SU-DHL-6 (cell line): ENCODE measurements at regions not wholly inside any gene's neighbourhood (a gene's known extent, or its start where the extent isn't known, plus 50 kb on each side); places are given as distances from the start of the nearest gene placed in this dataset.
"Not testable (repeated sequence)": the region's sequence is repeated elsewhere in the genome, so short reads cannot be mapped to it uniquely, and the experiment has no call there.

Source experiments
- H2AFZ ChIP-seq: fragments of 200-600 bp; sonication (generic); 2 replicates; pipeline ENCODE4 v1.6.1; 2014; ENCODE audit warnings: low read depth, mild to moderate bottlenecking, moderate library complexity, mixed read lengths, antibody characterized with exemption, low read length; ENCODE audit not compliant: severe bottlenecking
- H3F3A ChIP-seq: fragments of 200-600 bp; shearing (Covaris generic); 2 replicates; pipeline ENCODE4 v1.6.0; 2016; ENCODE audit warnings: antibody characterized with exemption, mild to moderate bottlenecking; ENCODE audit not compliant: insufficient read depth
- H3K27ac ChIP-seq: fragments of 200-600 bp; sonication (generic); 2 replicates; pipeline ENCODE4 v1.5.1; 2016; ENCODE audit warnings: low read depth, mild to moderate bottlenecking, low read length, moderate library complexity, mixed read lengths
- H3K27me3 ChIP-seq: fragments of 200-600 bp; sonication (generic), shearing (Covaris generic); 2 replicates; pipeline ENCODE4 v1.6.0; 2014; ENCODE audit warnings: mild to moderate bottlenecking, low read length
- H3K36me3 ChIP-seq: fragments of 200-600 bp; sonication (generic); 2 replicates; pipeline ENCODE4 v1.6.1; 2014; ENCODE audit warnings: mild to moderate bottlenecking, low read length, mixed read lengths
- H3K4me2 ChIP-seq: fragments of 300-600, 200-600 bp; shearing (Covaris generic), sonication (generic); 2 replicates; pipeline ENCODE4 v1.6.0; 2014; ENCODE audit warnings: low read length, low read depth, mild to moderate bottlenecking; ENCODE audit not compliant: poor library complexity, severe bottlenecking
- H3K4me3 ChIP-seq: fragments of 200-600 bp; sonication (generic); 2 replicates; pipeline ENCODE4 v1.5.1; 2014; ENCODE audit warnings: antibody characterized with exemption, low read length, mild to moderate bottlenecking, mixed read lengths; ENCODE audit not compliant: insufficient read depth, poor library complexity, severe bottlenecking
- H3K79me2 ChIP-seq: fragments of 200-600 bp; sonication (generic); 2 replicates; pipeline ENCODE4 v1.6.1; 2014; ENCODE audit warnings: mild to moderate bottlenecking, low read length, moderate library complexity; ENCODE audit not compliant: insufficient read depth
- H3K9ac ChIP-seq: fragments of 200-600 bp; sonication (generic); 2 replicates; pipeline ENCODE4 v1.7.0; 2014; ENCODE audit warnings: mild to moderate bottlenecking, low read length
- H3K9me2 ChIP-seq: fragments of 200-600 bp; sonication (generic); replicated peaks from 2 replicates; pipeline ENCODE4 v1.6.1; 2014; ENCODE audit warnings: low read length; ENCODE audit not compliant: insufficient read depth
- H3K9me3 ChIP-seq: fragments of 200-600 bp; sonication (generic); 2 replicates; pipeline ENCODE4 v1.6.1; 2014; ENCODE audit warnings: low read length, mixed read lengths; ENCODE audit not compliant: insufficient read depth
- H4K20me1 ChIP-seq: fragments of 200-600 bp; sonication (generic); 2 replicates; pipeline ENCODE4 v1.6.1; 2014; ENCODE audit warnings: low read depth, mild to moderate bottlenecking, antibody characterized with exemption, low read length, moderate library complexity, mixed read lengths
- CTCF ChIP-seq: fragments of 200-600 bp; sonication (generic); IDR thresholded peaks from one replicate; pipeline ENCODE4 v1.5.1; 2017; ENCODE audit warnings: antibody characterized with exemption, mild to moderate bottlenecking, low read length, moderate library complexity; ENCODE audit not compliant: insufficient read depth, poor library complexity, severe bottlenecking
- EZH2phosphoT487 ChIP-seq: fragments of 200-600 bp; sonication (generic), shearing (Covaris generic); conservative IDR thresholded peaks from 2 replicates; pipeline ENCODE4 v1.6.1; 2018; ENCODE audit warnings: mild to moderate bottlenecking, antibody characterized with exemption, low read length, moderate library complexity, mixed read lengths

- Histone ChIP-seq H3K4me3 (no peak overlapping the region), H3K9ac (no peak overlapping the region), H3F3A (no peaks in the 10 kb centered on the region), H3K27me3 (no peaks in the 10 kb centered on the region), H3K27ac (no peak overlapping the region), H2AFZ (no peak overlapping the region), H3K4me2 (no peak overlapping the region), H3K79me2 (no peaks in the 10 kb centered on the region), H3K9me2 (no peaks in the 10 kb centered on the region), H3K36me3 (no peaks in the 10 kb centered on the region), H4K20me1 (no peaks in the 10 kb centered on the region), H3K9me3 (no peaks in the 10 kb centered on the region)
- no peak for TF ChIP-seq CTCF
- no peak for TF ChIP-seq EZH2phosphoT487
Measured at GRCh38 chr3:162710332-162711112, 1213.9 kb downstream of the OTOL1 start.

DNA sequence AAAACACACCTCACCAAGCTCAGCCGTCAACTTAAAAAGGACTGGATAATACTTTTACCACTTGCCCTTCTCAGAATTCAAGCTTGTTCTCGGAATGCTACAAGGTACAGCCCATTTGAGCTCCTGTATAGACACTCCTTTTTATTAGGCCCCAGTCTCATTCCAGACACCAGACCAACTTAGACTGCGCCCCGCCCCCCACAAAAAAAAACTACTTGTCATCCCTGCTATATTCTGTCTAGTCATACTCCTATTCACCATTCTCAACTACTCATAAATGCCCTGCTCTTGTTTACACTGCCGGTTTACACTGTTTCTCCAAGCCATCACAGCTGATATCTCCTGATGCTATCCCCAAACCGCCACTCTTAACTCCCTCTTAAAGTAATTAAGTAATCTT lies 1220.5 kb downstream of the OTOL1 start:
- H3K9ac ChIP-seq, H2AFZ ChIP-seq, H3K27me3 ChIP-seq, H4K20me1 ChIP-seq, H3K4me2 ChIP-seq, H3K4me3 ChIP-seq, H3K9me2 ChIP-seq, H3K9me3 ChIP-seq, H3F3A ChIP-seq, H3K27ac ChIP-seq, H3K36me3 ChIP-seq, H3K79me2 ChIP-seq: not testable (repeated sequence)

DNA sequence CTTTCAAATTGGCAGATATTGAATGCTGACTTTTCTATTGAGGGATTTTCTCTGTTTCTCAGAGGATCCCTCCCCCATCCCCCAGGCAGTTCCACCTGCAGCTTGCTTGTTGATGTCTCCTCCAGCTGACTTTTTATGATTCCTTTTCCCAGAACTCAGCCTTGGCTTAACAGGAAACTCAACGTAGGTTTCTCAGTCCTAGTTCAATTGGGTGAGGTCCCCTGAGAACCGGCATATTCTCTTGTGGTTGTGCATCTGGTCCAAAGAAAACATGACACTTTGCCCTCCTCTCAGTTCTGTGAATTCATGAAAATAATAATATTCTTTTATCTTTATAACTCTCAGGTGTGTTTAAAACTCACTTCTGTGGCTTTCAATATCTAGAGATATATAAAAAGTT lies 1222.1 kb downstream of the OTOL1 start:
- H3K36me3 ChIP-seq = no peaks in the 10 kb centered on the region
- no peak for TF ChIP-seq CTCF
- TF ChIP-seq EZH2phosphoT487 = no peak
- H4K20me1 ChIP-seq = no peaks in the 10 kb centered on the region
- H3K27me3 ChIP-seq = no peaks in the 10 kb centered on the region
- H3K9ac ChIP-seq = no peak overlapping the region
- H3K27ac ChIP-seq = no peak overlapping the region
- no peak overlapping the region for H2AFZ ChIP-seq
- no peaks in the 10 kb centered on the region for H3K9me2 ChIP-seq
- H3K79me2 ChIP-seq = no peaks in the 10 kb centered on the region
- H3K4me2 ChIP-seq = no peak overlapping the region
- H3F3A ChIP-seq = no peaks in the 10 kb centered on the region
- H3K9me3 ChIP-seq = no peaks in the 10 kb centered on the region
- H3K4me3 ChIP-seq = no peak overlapping the region

DNA sequence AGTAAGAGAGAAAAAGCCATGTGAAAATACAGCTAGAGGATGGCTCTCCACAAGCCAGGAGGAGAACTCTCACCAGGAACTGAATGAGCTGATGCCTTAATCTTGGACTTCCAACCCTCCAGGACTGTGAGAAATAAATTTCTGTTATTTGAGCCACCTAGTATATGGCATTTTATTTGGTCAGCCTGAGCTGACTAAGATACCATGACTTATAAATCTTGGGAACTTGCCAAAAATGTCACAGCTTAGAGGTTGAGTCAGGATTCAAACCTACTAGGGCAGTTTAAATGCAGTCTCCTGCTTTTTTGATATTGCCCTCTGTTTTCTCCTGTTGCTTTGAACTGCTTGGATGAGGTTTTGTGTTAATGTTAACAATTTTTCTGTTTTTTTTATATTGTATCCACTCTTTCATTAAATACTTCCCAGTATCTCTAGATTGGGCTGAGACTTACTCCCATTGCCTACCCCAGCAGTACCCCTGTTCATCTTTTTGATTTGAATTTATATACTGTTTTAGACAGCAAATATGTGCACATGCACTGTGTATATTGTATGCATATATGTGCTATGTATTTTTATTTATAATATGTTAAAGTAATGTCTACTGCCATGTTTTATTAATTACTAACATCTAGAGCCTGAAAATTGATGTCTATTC lies 1223.2 kb downstream of the OTOL1 start:
- H3K4me3 ChIP-seq = no peak overlapping the region
- no peaks in the 10 kb centered on the region for H4K20me1 ChIP-seq
- TF ChIP-seq EZH2phosphoT487 = no peak
- no peak for TF ChIP-seq CTCF
- no peak overlapping the region for H2AFZ ChIP-seq
- H3K4me2 ChIP-seq = no peak overlapping the region
- H3K9me2 ChIP-seq = no peaks in the 10 kb centered on the region
- no peak overlapping the region for H3K9ac ChIP-seq
- no peaks in the 10 kb centered on the region for H3K9me3 ChIP-seq
- no peaks in the 10 kb centered on the region for H3K79me2 ChIP-seq
- no peaks in the 10 kb centered on the region for H3K27me3 ChIP-seq
- H3F3A ChIP-seq = no peaks in the 10 kb centered on the region
- H3K36me3 ChIP-seq = no peaks in the 10 kb centered on the region
- H3K27ac ChIP-seq = no peak overlapping the region
